Natural killer cell (primary cell): ENCODE measurements at regions not wholly inside any gene's neighbourhood (a gene's known extent, or its start where the extent isn't known, plus 50 kb on each side); places are given as distances from the start of the nearest gene placed in this dataset.

Source experiments
- ATAC-seq, 3 donors: fragments of 150-1000 bp in 2 of 3; fragments of 200-7000 bp in 1 of 3; cut with Tn5 transposase; 1 replicate in 1 of 3; 2 replicates in 2 of 3; pipeline ENCODE4 v1.10.0; 2021; ENCODE audit warnings: mild to moderate bottlenecking in 2 of 3, moderate library complexity in 2 of 3
- DNase-seq, 2 donors: peaks; one replicate each; pipeline versions ENCODE4 v3.0.0 to v3.0.0-alpha.2; 2013 to 2021; ENCODE audit warnings: mixed read lengths in 1 of 2
- H3K27ac ChIP-seq: one replicate; pipeline ENCODE4 v1.5.1; 2013; ENCODE audit warnings: mild to moderate bottlenecking, low read length
- H3K27me3 ChIP-seq: one replicate; pipeline ENCODE4 v1.6.1; 2013; ENCODE audit warnings: low read length; ENCODE audit not compliant: control insufficient read depth, insufficient read depth
- H3K36me3 ChIP-seq: one replicate; pipeline ENCODE4 v1.6.1; 2013; ENCODE audit warnings: low read length; ENCODE audit not compliant: control insufficient read depth, insufficient read depth
- H3K4me1 ChIP-seq: one replicate; pipeline ENCODE4 v1.6.1; 2013; ENCODE audit warnings: low read length; ENCODE audit not compliant: control insufficient read depth, insufficient read depth
- H3K4me3 ChIP-seq: one replicate; pipeline ENCODE4 v1.5.1; 2013; ENCODE audit warnings: low read length
- H3K9me3 ChIP-seq: one replicate; pipeline ENCODE4 v1.6.1; 2013; ENCODE audit warnings: low read length; ENCODE audit not compliant: control insufficient read depth, insufficient read depth
- H3K27ac Mint-ChIP-seq, 2 donors: one replicate each; pipeline ENCODE4 v1.8.0; 2022; ENCODE audit warnings: mild to moderate bottlenecking in 2 of 2, mixed read lengths in 2 of 2, moderate library complexity in 1 of 2
- H3K27me3 Mint-ChIP-seq, 2 donors: one replicate each; pipeline ENCODE4 v1.8.0; 2022; ENCODE audit warnings: low read depth in 2 of 2, mixed read lengths in 2 of 2
- H3K36me3 Mint-ChIP-seq: one replicate; pipeline ENCODE4 v1.8.0; 2022; ENCODE audit warnings: mixed read lengths
- H3K4me1 Mint-ChIP-seq, 2 donors: one replicate each; pipeline ENCODE4 v1.8.0; 2022; ENCODE audit warnings: mixed read lengths in 2 of 2
- H3K4me3 Mint-ChIP-seq: one replicate; pipeline ENCODE4 v1.8.0; 2022; ENCODE audit warnings: mild to moderate bottlenecking, moderate library complexity, mixed read lengths
- H3K9me3 Mint-ChIP-seq, 2 donors: one replicate each; pipeline ENCODE4 v1.8.0; 2022; ENCODE audit warnings: mixed read lengths in 2 of 2
- CTCF ChIP-seq: fragments of 200-600 bp; IDR thresholded peaks from one replicate; pipeline ENCODE4 v1.8.0; 2022; ENCODE audit warnings: antibody characterized with exemption
- WGBS: methylation state at CpG from one replicate; pipeline ENCODE4 v1.1.7; 2013; ENCODE audit warnings: missing lambda C conversion rate; ENCODE audit not compliant: insufficient coverage; 5-methylcytosine and 5-hydroxymethylcytosine counted together
- intact Hi-C: fragments of 100-400 bp; cut with micrococcal nuclease; formaldehyde crosslinking; loops from one replicate; pipeline ENCODE4 v1.14.2; 2022

- peaks cover 8% of the 10 kb centered on the region for H3K36me3 Mint-ChIP-seq
- intact Hi-C loops = no loop called here
- no peak overlapping the region for H3K27ac Mint-ChIP-seq
- ATAC-seq (no peak), DNase-seq (no peak)
- Histone ChIP-seq H3K4me3 (no peak overlapping the region), H3K27me3 (no peaks in the 10 kb centered on the region), H3K4me1 (no peaks in the 10 kb centered on the region), H3K27ac (no peak overlapping the region), H3K9me3 (no peaks in the 10 kb centered on the region), H3K36me3 (no peaks in the 10 kb centered on the region)
- no peaks in the 10 kb centered on the region for H3K27me3 Mint-ChIP-seq
- WGBS = 95% methylated on average over 2 of the region's 2 CpGs
- peaks cover 6 to 25% of the 10 kb centered on the region in 2 donors for H3K9me3 Mint-ChIP-seq
- TF ChIP-seq CTCF = no peak
- no peak overlapping the region for H3K4me3 Mint-ChIP-seq
- H3K4me1 Mint-ChIP-seq = no peaks in the 10 kb centered on the region
These were observed 342.5 kb downstream of the SPATA31D1 start for GRCh38 chr9:82331079-82331478.

- H3K27me3 Mint-ChIP-seq = no peaks in the 10 kb centered on the region
- no peak overlapping the region for H3K27ac ChIP-seq
- intact Hi-C loops = no loop called here
- no peaks in the 10 kb centered on the region for H3K36me3 ChIP-seq
- no peaks in the 10 kb centered on the region for H3K27me3 ChIP-seq
- DNase-seq (no peak), ATAC-seq (no peak)
- peaks cover 8% of the 10 kb centered on the region for H3K36me3 Mint-ChIP-seq
- H3K4me3 Mint-ChIP-seq = no peak overlapping the region
- peaks cover 3 to 19% of the 10 kb centered on the region in 2 donors for H3K9me3 Mint-ChIP-seq
- H3K4me1 Mint-ChIP-seq = no peaks in the 10 kb centered on the region
- H3K4me3 ChIP-seq = no peak overlapping the region
- H3K9me3 ChIP-seq = no peaks in the 10 kb centered on the region
- TF ChIP-seq CTCF = no peak
- no peaks in the 10 kb centered on the region for H3K4me1 ChIP-seq
- H3K27ac Mint-ChIP-seq = no peak overlapping the region
- 100% methylated on average over 1 of the region's 5 CpGs for WGBS
These were observed 343.6 kb downstream of the SPATA31D1 start for GRCh38 chr9:82332018-82332773.

GRCh38 chr9:82332774-82333152 lies 344.2 kb downstream of the SPATA31D1 start:
- Mint-ChIP-seq H3K4me3 (no peak overlapping the region), H3K36me3 (peaks cover 8% of the 10 kb centered on the region), H3K27ac (no peak overlapping the region), H3K4me1 (no peaks in the 10 kb centered on the region), H3K27me3 (no peaks in the 10 kb centered on the region), H3K9me3 (peaks cover 3 to 19% of the 10 kb centered on the region in 2 donors)
- WGBS = 81% methylated on average over 6 of the region's 6 CpGs
- Histone ChIP-seq H3K4me1 (no peaks in the 10 kb centered on the region), H3K9me3 (no peaks in the 10 kb centered on the region), H3K36me3 (no peaks in the 10 kb centered on the region), H3K4me3 (no peak overlapping the region), H3K27ac (no peak overlapping the region), H3K27me3 (no peaks in the 10 kb centered on the region)
- intact Hi-C loops = no loop called here
- ATAC-seq = no peak
- TF ChIP-seq CTCF = no peak
- DNase-seq = no peak

- TF ChIP-seq CTCF = no peak
- no peaks in the 10 kb centered on the region for H3K27me3 Mint-ChIP-seq
- Histone ChIP-seq H3K27ac (no peak overlapping the region), H3K4me1 (no peaks in the 10 kb centered on the region), H3K9me3 (no peaks in the 10 kb centered on the region), H3K27me3 (no peaks in the 10 kb centered on the region), H3K36me3 (no peaks in the 10 kb centered on the region), H3K4me3 (no peak overlapping the region)
- ATAC-seq = no peak
- 77% methylated on average over 1 of the region's 2 CpGs for WGBS
- intact Hi-C loops = no loop called here
- H3K27ac Mint-ChIP-seq = no peak overlapping the region
- no peaks in the 10 kb centered on the region for H3K4me1 Mint-ChIP-seq
- H3K4me3 Mint-ChIP-seq = no peak overlapping the region
- peaks cover 7% of the 10 kb centered on the region for H3K36me3 Mint-ChIP-seq
- H3K9me3 Mint-ChIP-seq = peaks cover 3 to 19% of the 10 kb centered on the region in 2 donors
- no peak for DNase-seq
These were observed 345.1 kb downstream of the SPATA31D1 start for GRCh38 chr9:82333671-82334070.
